A673 (cell line): ENCODE measurements at regions not wholly inside any gene's neighbourhood (a gene's known extent, or its start where the extent isn't known, plus 50 kb on each side); places are given as distances from the start of the nearest gene placed in this dataset.

Experiments
- BruUV-seq: library from RNA; stranded (reverse); fragments of 400-500 nt; replicated peaks from 2 replicates; lab custom pipeline; 2021; lab: Mats Ljungman, UMichigan
- CTCF ChIA-PET: fragments of 300-600 bp; sonication (Branson Sonifier 250); formaldehyde crosslinking; loops from one replicate; lab custom pipeline; 2022; ENCODE audit warnings: antibody characterized with exemption; lab: Charles Lee
- POLR2A ChIA-PET: fragments of 300-600 bp; sonication (Branson Sonifier 250); formaldehyde crosslinking; loops from one replicate; lab custom pipeline; 2022; ENCODE audit warnings: antibody characterized with exemption; ENCODE audit not compliant: low non-redundant PET; lab: Charles Lee
- DNase-seq: peaks from one replicate; pipeline ENCODE4 v3.0.0-alpha.2; 2015; ENCODE audit warnings: low spot score
- H3K27ac ChIP-seq: fragments of 200-600 bp; sonication (generic); 2 replicates; pipeline ENCODE4 v1.5.1; 2016; ENCODE audit warnings: mixed run types, low read depth, mild to moderate bottlenecking, mixed read lengths, antibody characterized with exemption, low read length; ENCODE audit not compliant: poor library complexity, severe bottlenecking
- H3K27me3 ChIP-seq: fragments of 200-600 bp; sonication (generic); replicated peaks from 2 replicates; pipeline ENCODE4 v1.6.1; 2017; ENCODE audit warnings: mixed run types, low read depth, mild to moderate bottlenecking, mixed read lengths, antibody characterized with exemption, low read length; ENCODE audit not compliant: insufficient read depth, poor library complexity
- H3K36me3 ChIP-seq: fragments of 200-600 bp; sonication (generic); 2 replicates; pipeline ENCODE4 v1.6.1; 2016; ENCODE audit warnings: mixed run types, mild to moderate bottlenecking, mixed read lengths, antibody characterized with exemption, low read length; ENCODE audit not compliant: insufficient read depth, poor library complexity, severe bottlenecking
- H3K4me1 ChIP-seq: fragments of 200-600 bp; sonication (generic); 2 replicates; pipeline ENCODE4 v1.6.1; 2017; ENCODE audit warnings: mixed run types, mild to moderate bottlenecking, mixed read lengths, antibody characterized with exemption, low read length; ENCODE audit not compliant: insufficient read depth, poor library complexity, severe bottlenecking
- H3K4me3 ChIP-seq: fragments of 200-600 bp; sonication (generic); 2 replicates; pipeline ENCODE4 v1.5.1; 2016; ENCODE audit warnings: low read depth, mixed run types, mild to moderate bottlenecking, mixed read lengths, low read length; ENCODE audit not compliant: poor library complexity, severe bottlenecking
- H3K9me3 ChIP-seq: fragments of 200-600 bp; sonication (generic); 2 replicates; pipeline ENCODE4 v1.6.1; 2016; ENCODE audit warnings: mixed run types, low read depth, mild to moderate bottlenecking, mixed read lengths, antibody characterized with exemption, low read length; ENCODE audit not compliant: poor library complexity, severe bottlenecking
- CTCF ChIP-seq: fragments of 300-800, 200-600 bp; sonication (generic); conservative IDR thresholded peaks from 2 replicates; pipeline ENCODE4 v1.5.1; 2017; ENCODE audit warnings: low read depth, mild to moderate bottlenecking, antibody characterized with exemption, low read length, moderate library complexity, mixed read lengths
- EZH2 ChIP-seq: fragments of 200-600 bp; sonication (generic); IDR thresholded peaks from 2 replicates; pipeline ENCODE4 v1.6.1; 2017; ENCODE audit warnings: borderline replicate concordance, low read depth, mild to moderate bottlenecking, mixed read lengths, antibody characterized with exemption, low read length; ENCODE audit not compliant: poor library complexity, severe bottlenecking
- intact Hi-C: fragments of 100-400 bp; cut with micrococcal nuclease; formaldehyde crosslinking; loops from one replicate; pipeline ENCODE4 v1.10.0; 2022; ENCODE audit not compliant: unreplicated experiment

DNA sequence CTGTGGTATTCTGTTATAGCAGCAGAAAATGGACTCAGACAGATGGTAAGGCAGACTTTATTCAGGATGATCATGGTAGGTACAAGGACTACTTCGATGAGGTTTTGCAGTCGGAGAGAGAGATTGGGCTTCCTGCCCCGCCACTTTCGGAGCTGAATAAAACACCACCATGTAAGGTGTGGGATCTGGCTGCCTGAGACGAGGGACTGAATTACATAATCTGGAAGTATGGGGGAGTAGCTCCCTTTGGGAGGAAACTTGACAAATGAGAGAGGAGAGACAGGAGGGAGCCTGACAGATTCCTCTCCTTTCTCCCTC lies 255.5 kb upstream of the GATB start:
- Histone ChIP-seq H3K27ac (no peak overlapping the region), H3K9me3 (peaks cover 3% of the 10 kb centered on the region), H3K4me1 (no peaks in the 10 kb centered on the region), H3K27me3 (no peaks in the 10 kb centered on the region), H3K4me3 (no peak overlapping the region), H3K36me3 (no peaks in the 10 kb centered on the region)
- no peak for TF ChIP-seq EZH2
- no peak for TF ChIP-seq CTCF
- no peak for DNase-seq
- no TSS peak for BruUV-seq
- POLR2A ChIA-PET = no interaction called here
- CTCF ChIA-PET = no interaction called here
- intact Hi-C loops = no loop called here

DNA sequence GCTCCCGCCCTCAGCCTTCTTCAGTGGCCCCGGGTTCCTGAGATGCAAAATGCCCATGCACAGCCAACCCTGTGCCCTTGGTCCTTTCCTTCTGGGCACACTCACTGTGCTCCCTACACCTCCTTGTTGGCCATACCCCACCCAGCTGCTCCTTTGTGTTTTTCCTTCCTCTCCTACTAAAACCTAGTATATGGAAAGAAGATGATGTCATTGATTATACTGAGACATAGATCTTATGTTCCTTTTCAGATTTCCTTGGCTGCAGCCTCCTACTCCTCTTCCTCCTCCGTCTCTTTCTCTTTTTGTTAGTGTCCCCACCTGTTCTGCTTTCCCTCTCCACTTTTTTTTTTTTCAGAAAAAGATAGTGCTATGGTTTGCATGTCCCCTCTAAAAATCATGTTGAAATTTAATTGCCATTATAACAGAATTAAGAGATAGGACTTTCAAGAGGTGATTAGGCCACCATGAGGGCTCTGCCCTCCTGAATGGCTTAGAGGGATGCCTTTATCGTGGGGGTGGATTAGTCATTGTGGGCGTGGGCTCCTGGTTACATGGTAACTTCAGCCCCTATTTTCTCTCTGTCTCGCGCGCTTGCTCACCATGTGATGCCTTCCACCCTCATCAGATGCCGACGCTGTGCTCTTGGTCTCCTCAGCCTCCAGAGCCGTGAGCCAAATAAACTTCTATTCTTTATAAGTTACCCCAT lies 254.9 kb upstream of the GATB start:
- CTCF ChIA-PET = no interaction called here
- H3K4me1 ChIP-seq = no peaks in the 10 kb centered on the region
- POLR2A ChIA-PET = no interaction called here
- intact Hi-C loops = no loop called here
- no peak for DNase-seq
- no peak overlapping the region for H3K27ac ChIP-seq
- TF ChIP-seq CTCF (no peak), EZH2 (no peak)
- no TSS peak for BruUV-seq
- H3K27me3 ChIP-seq = no peaks in the 10 kb centered on the region
- no peaks in the 10 kb centered on the region for H3K36me3 ChIP-seq
- no peak overlapping the region for H3K4me3 ChIP-seq
- H3K9me3 ChIP-seq = peaks cover 3% of the 10 kb centered on the region

GRCh38 chr4:152014280-152014679 lies 253.5 kb upstream of the GATB start:
- no peaks in the 10 kb centered on the region for H3K27me3 ChIP-seq
- ChIA-PET CTCF (no interaction called here), POLR2A (no interaction called here)
- no peaks in the 10 kb centered on the region for H3K4me1 ChIP-seq
- no peak overlapping the region for H3K4me3 ChIP-seq
- no peaks in the 10 kb centered on the region for H3K36me3 ChIP-seq
- BruUV-seq = no TSS peak
- H3K27ac ChIP-seq = no peak overlapping the region
- TF ChIP-seq CTCF (no peak), EZH2 (no peak)
- H3K9me3 ChIP-seq = peaks cover 3% of the 10 kb centered on the region
- no peak for DNase-seq
- intact Hi-C loops = no loop called here
